HEK293 (cell line): ENCODE measurements at regions not wholly inside any gene's neighbourhood (a gene's known extent, or its start where the extent isn't known, plus 50 kb on each side); places are given as distances from the start of the nearest gene placed in this dataset.

ENCODE experiments used
- REPIN1 ChIP-seq: fragments of 450-650 bp; formaldehyde crosslinking; IDR thresholded peaks from 2 replicates; pipeline ENCODE4 v1.5.1; 2017; ENCODE audit warnings: missing biosample characterization, missing genetic modification characterization, low read depth
- YY1 ChIP-seq: fragments of 450-650 bp; formaldehyde crosslinking; IDR thresholded peaks from 2 replicates; pipeline ENCODE4 v1.5.1; 2018; ENCODE audit warnings: missing biosample characterization, missing genetic modification characterization
- ZFP69B ChIP-seq: fragments of 450-650 bp; formaldehyde crosslinking; IDR thresholded peaks from 2 replicates; pipeline ENCODE4 v1.5.1; 2016; ENCODE audit warnings: missing biosample characterization, missing genetic modification characterization
- ZNF133 ChIP-seq: fragments of 450-650 bp; formaldehyde crosslinking; IDR thresholded peaks from 2 replicates; pipeline ENCODE4 v1.5.1; 2016; ENCODE audit warnings: missing biosample characterization, missing genetic modification characterization
- ZNF18 ChIP-seq: fragments of 450-650 bp; formaldehyde crosslinking; IDR thresholded peaks from 2 replicates; pipeline ENCODE4 v1.5.1; 2016; ENCODE audit warnings: missing biosample characterization, missing genetic modification characterization
- TF ChIP-seq, protein P1 (sequence below): fragments of 450-650 bp; formaldehyde crosslinking; IDR thresholded peaks from 2 replicates; pipeline ENCODE4 v1.5.1; 2016; ENCODE audit warnings: missing biosample characterization, missing genetic modification characterization
- TF ChIP-seq, protein P2 (sequence below): fragments of 450-650 bp; formaldehyde crosslinking; IDR thresholded peaks from 2 replicates; pipeline ENCODE4 v1.5.1; 2017; ENCODE audit warnings: missing biosample characterization, mild to moderate bottlenecking, missing genetic modification characterization, moderate library complexity
- TF ChIP-seq, protein P3 (sequence below): fragments of 450-650 bp; formaldehyde crosslinking; IDR thresholded peaks from 2 replicates; pipeline ENCODE4 v1.5.1; 2016; ENCODE audit warnings: missing biosample characterization, missing genetic modification characterization

GRCh38 chrX:8278557-8278956, 107.5 kb upstream of the VCX2 start:
- no peak for TF ChIP-seq ZNF133 (tag by site-specific recombination)
- TF ChIP-seq, protein P1, sequence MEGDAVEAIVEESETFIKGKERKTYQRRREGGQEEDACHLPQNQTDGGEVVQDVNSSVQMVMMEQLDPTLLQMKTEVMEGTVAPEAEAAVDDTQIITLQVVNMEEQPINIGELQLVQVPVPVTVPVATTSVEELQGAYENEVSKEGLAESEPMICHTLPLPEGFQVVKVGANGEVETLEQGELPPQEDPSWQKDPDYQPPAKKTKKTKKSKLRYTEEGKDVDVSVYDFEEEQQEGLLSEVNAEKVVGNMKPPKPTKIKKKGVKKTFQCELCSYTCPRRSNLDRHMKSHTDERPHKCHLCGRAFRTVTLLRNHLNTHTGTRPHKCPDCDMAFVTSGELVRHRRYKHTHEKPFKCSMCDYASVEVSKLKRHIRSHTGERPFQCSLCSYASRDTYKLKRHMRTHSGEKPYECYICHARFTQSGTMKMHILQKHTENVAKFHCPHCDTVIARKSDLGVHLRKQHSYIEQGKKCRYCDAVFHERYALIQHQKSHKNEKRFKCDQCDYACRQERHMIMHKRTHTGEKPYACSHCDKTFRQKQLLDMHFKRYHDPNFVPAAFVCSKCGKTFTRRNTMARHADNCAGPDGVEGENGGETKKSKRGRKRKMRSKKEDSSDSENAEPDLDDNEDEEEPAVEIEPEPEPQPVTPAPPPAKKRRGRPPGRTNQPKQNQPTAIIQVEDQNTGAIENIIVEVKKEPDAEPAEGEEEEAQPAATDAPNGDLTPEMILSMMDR (tag by site-specific recombination), result no peak
- no peak for TF ChIP-seq ZFP69B
- TF ChIP-seq, protein P2, sequence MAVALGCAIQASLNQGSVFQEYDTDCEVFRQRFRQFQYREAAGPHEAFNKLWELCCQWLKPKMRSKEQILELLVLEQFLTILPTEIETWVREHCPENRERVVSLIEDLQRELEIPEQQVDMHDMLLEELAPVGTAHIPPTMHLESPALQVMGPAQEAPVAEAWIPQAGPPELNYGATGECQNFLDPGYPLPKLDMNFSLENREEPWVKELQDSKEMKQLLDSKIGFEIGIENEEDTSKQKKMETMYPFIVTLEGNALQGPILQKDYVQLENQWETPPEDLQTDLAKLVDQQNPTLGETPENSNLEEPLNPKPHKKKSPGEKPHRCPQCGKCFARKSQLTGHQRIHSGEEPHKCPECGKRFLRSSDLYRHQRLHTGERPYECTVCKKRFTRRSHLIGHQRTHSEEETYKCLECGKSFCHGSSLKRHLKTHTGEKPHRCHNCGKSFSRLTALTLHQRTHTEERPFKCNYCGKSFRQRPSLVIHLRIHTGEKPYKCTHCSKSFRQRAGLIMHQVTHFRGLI (tag by site-specific recombination), result no peak
- TF ChIP-seq YY1 (tag by site-specific recombination), result no peak
- no peak for TF ChIP-seq REPIN1 (tag by site-specific recombination)
- TF ChIP-seq, protein P3, sequence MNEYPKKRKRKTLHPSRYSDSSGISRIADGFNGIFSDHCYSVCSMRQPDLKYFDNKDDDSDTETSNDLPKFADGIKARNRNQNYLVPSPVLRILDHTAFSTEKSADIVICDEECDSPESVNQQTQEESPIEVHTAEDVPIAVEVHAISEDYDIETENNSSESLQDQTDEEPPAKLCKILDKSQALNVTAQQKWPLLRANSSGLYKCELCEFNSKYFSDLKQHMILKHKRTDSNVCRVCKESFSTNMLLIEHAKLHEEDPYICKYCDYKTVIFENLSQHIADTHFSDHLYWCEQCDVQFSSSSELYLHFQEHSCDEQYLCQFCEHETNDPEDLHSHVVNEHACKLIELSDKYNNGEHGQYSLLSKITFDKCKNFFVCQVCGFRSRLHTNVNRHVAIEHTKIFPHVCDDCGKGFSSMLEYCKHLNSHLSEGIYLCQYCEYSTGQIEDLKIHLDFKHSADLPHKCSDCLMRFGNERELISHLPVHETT (tag by site-specific recombination), result no peak
- TF ChIP-seq ZNF18 (tag by site-specific recombination), result no peak
